ENCODE measurements at regions not wholly inside any gene's neighbourhood (a gene's known extent, or its start where the extent isn't known, plus 50 kb on each side); places are given as distances from the start of the nearest gene placed in this dataset.

GRCh38 chrX:56385336-56385735 is 153.2 kb downstream of the KLF8 start:
- TF ChIP-seq, protein P1, sequence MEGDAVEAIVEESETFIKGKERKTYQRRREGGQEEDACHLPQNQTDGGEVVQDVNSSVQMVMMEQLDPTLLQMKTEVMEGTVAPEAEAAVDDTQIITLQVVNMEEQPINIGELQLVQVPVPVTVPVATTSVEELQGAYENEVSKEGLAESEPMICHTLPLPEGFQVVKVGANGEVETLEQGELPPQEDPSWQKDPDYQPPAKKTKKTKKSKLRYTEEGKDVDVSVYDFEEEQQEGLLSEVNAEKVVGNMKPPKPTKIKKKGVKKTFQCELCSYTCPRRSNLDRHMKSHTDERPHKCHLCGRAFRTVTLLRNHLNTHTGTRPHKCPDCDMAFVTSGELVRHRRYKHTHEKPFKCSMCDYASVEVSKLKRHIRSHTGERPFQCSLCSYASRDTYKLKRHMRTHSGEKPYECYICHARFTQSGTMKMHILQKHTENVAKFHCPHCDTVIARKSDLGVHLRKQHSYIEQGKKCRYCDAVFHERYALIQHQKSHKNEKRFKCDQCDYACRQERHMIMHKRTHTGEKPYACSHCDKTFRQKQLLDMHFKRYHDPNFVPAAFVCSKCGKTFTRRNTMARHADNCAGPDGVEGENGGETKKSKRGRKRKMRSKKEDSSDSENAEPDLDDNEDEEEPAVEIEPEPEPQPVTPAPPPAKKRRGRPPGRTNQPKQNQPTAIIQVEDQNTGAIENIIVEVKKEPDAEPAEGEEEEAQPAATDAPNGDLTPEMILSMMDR (IDR thresholded peaks at IDR 0.05 in 8 of 11, conservative IDR thresholded peaks at IDR 0.05 in 3 of 11) = no peak
- TF ChIP-seq POLR2A (IDR thresholded peaks at IDR 0.05) (no peak), POLR2AphosphoS5 (IDR thresholded peaks at IDR 0.05) (no peak)

All from spleen (tissue), 7 donors.